ENCODE measurements at regions not wholly inside any gene's neighbourhood (a gene's known extent, or its start where the extent isn't known, plus 50 kb on each side); places are given as distances from the start of the nearest gene placed in this dataset.
"Not testable (repeated sequence)": the region's sequence is repeated elsewhere in the genome, so short reads cannot be mapped to it uniquely, and the experiment has no call there.

GRCh38 chr1:222065234-222065633 is 323.3 kb upstream of the DUSP10 start:
- no peak for DNase-seq (ENCODE audit: low read depth in 3 of 3)

GRCh38 chr1:222064388-222065211 is 322.7 kb upstream of the DUSP10 start:
- DNase-seq (ENCODE audit: low read depth in 3 of 3), result no peak

DNA sequence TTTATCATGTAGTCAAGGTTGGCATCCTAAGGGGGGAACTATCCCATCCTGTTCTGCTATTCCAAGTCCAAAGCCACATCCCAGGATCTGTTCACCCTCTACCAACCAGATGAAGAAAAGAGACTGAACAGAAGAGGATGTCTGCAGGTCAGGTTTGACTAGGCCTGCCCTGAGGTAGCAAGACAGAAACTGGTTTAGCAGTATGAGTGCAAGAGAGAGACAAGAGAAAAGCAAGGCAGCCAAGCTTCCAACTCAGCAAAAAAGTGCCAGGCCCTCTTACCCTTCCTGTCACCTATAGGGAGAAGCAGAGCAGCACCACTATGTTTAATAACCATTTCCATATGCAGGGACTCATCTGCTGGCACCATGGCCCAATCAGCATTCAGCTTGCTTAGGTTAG is 320.8 kb upstream of the DUSP10 start:
- no peak for DNase-seq (ENCODE audit: low read depth in 3 of 3)

- no peak for DNase-seq (ENCODE audit: low read depth in 3 of 3)
These were observed 319.9 kb upstream of the DUSP10 start for GRCh38 chr1:222061711-222062359.

DNA sequence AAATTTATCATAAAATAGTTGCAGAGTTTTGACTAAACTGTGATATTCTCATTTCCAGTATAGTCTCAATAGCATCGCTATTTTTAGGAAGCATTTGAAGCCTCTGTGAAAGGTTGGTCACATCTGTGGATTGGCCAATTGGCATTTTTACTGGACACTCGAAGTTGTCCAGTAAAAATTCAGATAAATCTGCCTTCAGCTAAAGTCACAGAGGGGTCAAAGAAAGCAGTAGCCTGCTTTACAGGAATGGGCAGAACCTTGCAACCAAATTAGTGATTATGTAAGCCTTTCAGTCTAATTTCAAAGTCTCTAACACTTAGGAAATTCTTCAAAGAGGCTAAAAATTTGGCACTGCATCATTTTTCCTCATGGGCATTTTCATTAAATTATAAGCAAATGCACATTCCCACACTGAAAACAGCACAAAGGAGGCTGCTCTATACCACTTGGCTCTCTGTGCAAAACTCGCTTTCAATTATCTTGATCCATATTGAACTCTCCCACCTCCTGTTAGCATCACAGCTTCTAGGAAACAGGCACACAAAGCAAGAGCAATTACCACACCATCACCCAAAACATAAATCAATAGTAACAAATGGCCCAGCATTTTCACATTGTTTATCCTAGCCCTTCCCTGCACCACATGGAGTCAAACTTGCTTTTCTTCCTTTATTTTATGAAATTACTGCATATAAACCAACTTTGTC is 318.5 kb upstream of the DUSP10 start:
- DNase-seq (ENCODE audit: low read depth in 3 of 3), result no peak

GRCh38 chr1:222058249-222058648 is 316.4 kb upstream of the DUSP10 start:
- DNase-seq (ENCODE audit: low read depth in 3 of 3), result no peak

- no peak for DNase-seq (ENCODE audit: low read depth in 3 of 3)
These were observed 315.3 kb upstream of the DUSP10 start for GRCh38 chr1:222057162-222057561.

GRCh38 chr1:222054416-222054815 is 312.5 kb upstream of the DUSP10 start:
- DNase-seq (ENCODE audit: low read depth in 3 of 3), result no peak

- DNase-seq (ENCODE audit: low read depth in 3 of 3), result no peak
These were observed 312.0 kb upstream of the DUSP10 start for GRCh38 chr1:222053790-222054294.

DNA sequence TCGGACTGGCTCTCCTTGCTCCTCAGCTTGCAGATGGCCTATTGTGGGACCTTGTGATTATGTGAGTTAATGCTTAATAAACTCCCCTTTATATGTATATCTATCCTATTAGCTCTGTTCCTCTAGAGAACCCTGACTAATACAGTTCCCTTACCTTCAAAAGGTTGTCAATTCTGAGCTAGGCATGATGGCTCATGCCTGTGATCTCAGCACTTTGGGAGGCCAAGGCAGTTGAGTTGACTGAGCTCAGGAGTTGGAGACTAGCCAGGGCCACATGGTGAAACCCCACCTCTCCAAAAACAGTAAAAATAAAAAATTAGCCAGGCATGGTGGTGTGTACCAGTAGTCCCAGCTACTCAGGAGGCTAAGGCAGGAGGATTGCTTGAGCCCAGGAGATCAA is 309.4 kb upstream of the DUSP10 start:
- DNase-seq (ENCODE audit: low read depth in 3 of 3), result not testable (repeated sequence)

- not testable (repeated sequence) for DNase-seq (ENCODE audit: low read depth in 3 of 3)
These were observed 307.8 kb upstream of the DUSP10 start for GRCh38 chr1:222049661-222050060.

- DNase-seq (ENCODE audit: low read depth in 3 of 3), result no peak
These were observed 307.3 kb upstream of the DUSP10 start for GRCh38 chr1:222049176-222049575.

DNA sequence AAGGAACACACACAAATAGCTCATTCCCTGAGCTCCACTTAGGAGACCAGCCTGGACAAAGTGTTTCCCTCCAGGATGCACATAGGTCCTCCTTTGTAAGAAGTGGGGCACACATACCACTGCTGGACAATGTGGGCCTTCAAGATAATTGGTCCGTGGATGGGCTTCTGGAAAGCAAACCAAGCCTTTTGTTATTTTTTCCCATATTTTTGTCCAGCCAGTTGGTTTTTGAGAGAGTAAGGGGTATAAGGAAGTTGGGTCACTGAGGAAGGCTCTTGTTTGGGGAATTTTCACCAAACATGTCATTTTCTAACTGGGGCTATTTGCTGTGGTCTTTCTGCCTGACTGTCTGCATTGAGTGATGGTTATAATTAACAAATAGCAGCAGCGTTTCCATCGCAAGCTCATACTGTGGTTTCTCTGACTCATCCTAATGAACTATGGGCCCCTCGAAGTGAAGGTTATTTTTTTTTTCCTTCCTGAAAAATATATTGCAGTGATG is 306.3 kb upstream of the DUSP10 start:
- DNase-seq (ENCODE audit: low read depth in 3 of 3), result no peak

- no peak for DNase-seq (ENCODE audit: low read depth in 3 of 3)
These were observed 305.5 kb upstream of the DUSP10 start for GRCh38 chr1:222047366-222047765.

DNA sequence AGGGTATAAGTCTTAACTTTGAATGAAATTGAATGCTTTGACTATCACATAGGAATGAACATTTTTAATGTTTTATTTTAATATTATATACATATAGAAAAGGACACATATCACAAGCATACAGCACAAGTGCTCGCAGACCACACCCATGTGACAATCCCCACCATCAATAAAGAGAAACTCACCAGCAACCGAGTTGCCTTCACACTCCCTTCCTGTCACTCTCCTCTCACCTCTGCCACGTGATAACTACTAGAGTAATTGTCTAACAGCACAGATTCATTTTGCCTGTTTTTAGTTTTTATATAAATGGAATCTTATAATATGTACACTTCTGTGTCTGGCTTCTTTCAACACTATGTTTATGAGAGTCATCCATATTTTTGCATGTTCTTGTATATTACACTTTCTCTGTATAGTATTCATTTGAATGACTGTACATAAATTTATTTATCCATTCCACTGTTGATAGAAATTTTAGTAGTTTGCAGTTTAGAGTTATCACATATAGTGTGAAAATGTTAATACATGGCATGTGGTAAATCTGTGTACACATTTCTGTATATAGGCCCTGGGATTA is 304.9 kb upstream of the DUSP10 start:
- no peak for DNase-seq (ENCODE audit: low read depth in 3 of 3)

GRCh38 chr1:222045786-222046185 is 303.9 kb upstream of the DUSP10 start:
- DNase-seq (ENCODE audit: low read depth in 3 of 3), result no peak

DNA sequence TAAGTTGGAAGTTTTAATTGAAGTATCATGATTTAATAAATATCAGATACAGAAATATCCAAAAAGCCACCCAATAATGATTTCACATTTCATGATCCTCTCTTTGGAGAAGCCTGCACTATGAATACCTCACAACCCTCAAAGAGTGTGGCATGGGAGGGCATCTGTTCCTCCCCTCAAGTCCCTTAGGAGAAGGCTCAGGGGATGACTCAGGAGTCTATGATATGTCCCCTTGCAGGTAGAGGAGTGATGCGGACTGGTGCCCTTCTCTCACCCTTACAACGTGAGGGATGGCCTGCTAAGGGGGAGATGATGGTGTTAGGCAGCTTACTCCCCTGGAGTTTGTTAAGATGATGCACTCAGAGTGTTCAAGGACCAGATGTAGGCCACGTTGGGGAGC is 303.3 kb upstream of the DUSP10 start:
- no peak for DNase-seq (ENCODE audit: low read depth in 3 of 3)

- no peak for DNase-seq (ENCODE audit: low read depth in 3 of 3)
These were observed 301.8 kb upstream of the DUSP10 start for GRCh38 chr1:222043444-222044292.

- no peak for DNase-seq (ENCODE audit: low read depth in 3 of 3)
These were observed 300.2 kb upstream of the DUSP10 start for GRCh38 chr1:222042120-222042519.

- no peak for DNase-seq (ENCODE audit: low read depth in 3 of 3)
These were observed 299.1 kb upstream of the DUSP10 start for GRCh38 chr1:222040955-222041354.

Data from stimulated activated CD4-positive, alpha-beta T cell treated with anti-CD3 and anti-CD28 coated beads, TNF-alpha, amount 100 ng/mL, for 4 hours (primary cell).